AG04450 (cell line): ENCODE measurements at regions not wholly inside any gene's neighbourhood (a gene's known extent, or its start where the extent isn't known, plus 50 kb on each side); places are given as distances from the start of the nearest gene placed in this dataset.
"Not testable (repeated sequence)": the region's sequence is repeated elsewhere in the genome, so short reads cannot be mapped to it uniquely, and the experiment has no call there.

Source experiments
- CTCF ChIA-PET: fragments of 300-600, 350-600 bp; formaldehyde crosslinking; extraction: SDS; loops from one replicate; lab custom pipeline; 2022; ENCODE audit warnings: antibody characterized with exemption, inconsistent platforms; lab: Charles Lee
- POLR2A ChIA-PET: fragments of 350-600 bp; formaldehyde crosslinking; extraction: SDS; loops from one replicate; lab custom pipeline; 2021; ENCODE audit warnings: antibody characterized with exemption, inconsistent platforms; lab: Yijun Ruan, JAX
- DNase-seq: peaks from one replicate; pipeline ENCODE4 v3.0.0-alpha.2; 2011; ENCODE audit warnings: low read depth, low spot score
- H3K27ac ChIP-seq: one replicate; pipeline ENCODE4 v1.5.1; 2012; ENCODE audit warnings: low read depth, low read length, control low read depth
- H3K27me3 ChIP-seq: one replicate; pipeline ENCODE4 v1.6.0; 2012; ENCODE audit warnings: low read length; ENCODE audit not compliant: control insufficient read depth, insufficient read depth
- H3K4me3 ChIP-seq: 2 replicates; pipeline ENCODE4 v1.5.1; 2011; ENCODE audit warnings: mild to moderate bottlenecking, low read depth, low read length, control low read depth
- H3K9me3 ChIP-seq: 2 replicates; pipeline ENCODE4 v1.5.1; 2012; ENCODE audit warnings: low read length; ENCODE audit not compliant: control insufficient read depth, insufficient read depth
- TF ChIP-seq, protein P1 (sequence below): IDR thresholded peaks from 2 replicates; pipeline ENCODE4 v1.5.1; 2011; ENCODE audit warnings: low read depth, low read length, control low read depth, inconsistent platforms

DNA sequence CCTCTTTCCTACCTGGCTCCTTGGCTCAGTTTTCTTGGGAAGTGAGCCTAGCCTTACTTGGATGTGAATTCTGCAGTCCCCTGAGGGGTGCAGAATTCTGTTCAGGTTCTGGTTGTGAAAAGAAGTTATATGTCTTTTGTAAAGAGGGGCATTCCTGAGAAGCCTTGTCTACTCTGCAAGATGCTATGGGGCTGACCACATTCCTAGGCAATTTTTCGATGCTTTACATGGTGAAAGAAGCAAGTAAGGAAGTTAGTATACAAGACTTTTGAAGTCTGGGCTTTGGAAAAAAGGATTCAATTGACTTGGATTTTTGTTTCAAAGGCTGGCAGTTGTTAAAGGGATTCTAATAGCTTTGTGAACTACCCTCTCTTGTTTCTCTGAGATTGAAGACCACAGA lies 167.9 kb upstream of the STMND1 start:
- ChIA-PET POLR2A (no interaction called here), CTCF (interaction anchor here (0.6 kb wide), 1 partner anchor 420 kb away, joined by 3 read pairs; no protein-coding TSS in a partner anchor)
- Histone ChIP-seq H3K27me3 (no peaks in the 10 kb centered on the region), H3K27ac (no peak overlapping the region), H3K9me3 (no peaks in the 10 kb centered on the region), H3K4me3 (no peak overlapping the region)
- TF ChIP-seq, protein P1, sequence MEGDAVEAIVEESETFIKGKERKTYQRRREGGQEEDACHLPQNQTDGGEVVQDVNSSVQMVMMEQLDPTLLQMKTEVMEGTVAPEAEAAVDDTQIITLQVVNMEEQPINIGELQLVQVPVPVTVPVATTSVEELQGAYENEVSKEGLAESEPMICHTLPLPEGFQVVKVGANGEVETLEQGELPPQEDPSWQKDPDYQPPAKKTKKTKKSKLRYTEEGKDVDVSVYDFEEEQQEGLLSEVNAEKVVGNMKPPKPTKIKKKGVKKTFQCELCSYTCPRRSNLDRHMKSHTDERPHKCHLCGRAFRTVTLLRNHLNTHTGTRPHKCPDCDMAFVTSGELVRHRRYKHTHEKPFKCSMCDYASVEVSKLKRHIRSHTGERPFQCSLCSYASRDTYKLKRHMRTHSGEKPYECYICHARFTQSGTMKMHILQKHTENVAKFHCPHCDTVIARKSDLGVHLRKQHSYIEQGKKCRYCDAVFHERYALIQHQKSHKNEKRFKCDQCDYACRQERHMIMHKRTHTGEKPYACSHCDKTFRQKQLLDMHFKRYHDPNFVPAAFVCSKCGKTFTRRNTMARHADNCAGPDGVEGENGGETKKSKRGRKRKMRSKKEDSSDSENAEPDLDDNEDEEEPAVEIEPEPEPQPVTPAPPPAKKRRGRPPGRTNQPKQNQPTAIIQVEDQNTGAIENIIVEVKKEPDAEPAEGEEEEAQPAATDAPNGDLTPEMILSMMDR: no peak
- no peak for DNase-seq

DNA sequence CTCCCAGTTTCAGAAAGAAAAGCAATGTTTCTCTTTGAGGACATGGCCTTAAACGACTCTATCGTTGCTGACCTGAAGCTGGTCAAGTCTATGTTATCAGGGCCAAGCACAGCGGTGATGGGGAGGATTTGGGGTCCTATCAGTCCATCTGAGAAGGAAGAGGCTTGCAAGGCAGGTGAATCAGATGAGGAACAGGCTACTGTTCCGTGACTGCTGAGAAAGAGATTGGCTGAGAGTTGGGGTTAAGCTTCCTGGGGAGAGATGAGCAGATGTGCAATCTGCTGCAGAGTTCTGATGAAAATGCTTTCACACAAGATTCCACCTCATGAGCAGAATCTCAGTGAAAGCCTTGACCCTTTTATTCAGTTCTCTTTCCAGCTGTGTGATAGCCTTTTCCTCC lies 168.3 kb upstream of the STMND1 start:
- no peak for DNase-seq
- H3K27me3 ChIP-seq: no peaks in the 10 kb centered on the region
- H3K27ac ChIP-seq: no peak overlapping the region
- TF ChIP-seq, protein P1: no peak
- no peaks in the 10 kb centered on the region for H3K9me3 ChIP-seq
- H3K4me3 ChIP-seq: no peak overlapping the region
- ChIA-PET POLR2A (no interaction called here), CTCF (interaction anchor here (0.6 kb wide), 1 partner anchor 420 kb away, joined by 3 read pairs; no protein-coding TSS in a partner anchor)

DNA sequence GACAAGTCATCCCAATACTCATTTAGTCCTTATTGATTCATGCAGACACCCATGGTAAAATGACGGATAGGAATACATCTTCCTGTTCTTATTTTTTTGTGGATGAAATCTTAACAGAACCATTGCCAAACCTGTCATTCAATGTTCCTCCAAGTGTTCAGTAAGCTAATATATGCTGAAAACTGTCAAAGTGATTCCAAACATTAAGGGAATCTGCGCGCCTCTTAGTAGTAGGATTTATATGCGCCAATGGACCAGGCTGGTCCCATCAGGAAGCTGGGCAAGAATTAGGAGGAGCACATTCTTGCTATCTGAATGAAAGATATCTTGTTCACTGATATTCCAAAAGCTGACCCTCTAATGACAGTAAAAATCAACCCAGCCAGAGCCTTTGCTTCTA lies 168.9 kb upstream of the STMND1 start:
- POLR2A ChIA-PET: no interaction called here
- CTCF ChIA-PET: no interaction called here
- no peaks in the 10 kb centered on the region for H3K27me3 ChIP-seq
- no peak overlapping the region for H3K27ac ChIP-seq
- no peak overlapping the region for H3K4me3 ChIP-seq
- no peak for DNase-seq
- TF ChIP-seq, protein P1: no peak
- no peaks in the 10 kb centered on the region for H3K9me3 ChIP-seq

DNA sequence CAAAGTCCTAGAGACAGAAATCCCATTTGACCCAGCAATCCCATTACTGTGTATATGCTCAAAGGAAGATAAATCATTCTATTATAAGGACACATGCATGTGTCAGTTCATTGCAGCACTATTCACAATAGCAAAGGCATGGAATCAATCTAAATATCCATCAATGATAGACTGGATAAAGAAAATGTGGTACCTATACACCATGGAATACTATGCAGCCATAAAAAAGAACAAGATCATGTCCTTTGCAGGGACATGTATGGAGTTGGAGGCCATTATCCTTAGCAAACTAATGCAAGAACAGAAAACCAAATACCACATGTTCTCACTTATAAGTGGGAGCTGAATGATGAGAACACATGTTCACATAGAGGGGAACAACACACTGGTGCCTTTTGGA lies 169.8 kb upstream of the ATXN1 start:
- CTCF ChIA-PET, H3K9me3 ChIP-seq, POLR2A ChIA-PET, H3K4me3 ChIP-seq, DNase-seq, H3K27ac ChIP-seq, H3K27me3 ChIP-seq: not testable (repeated sequence)

DNA sequence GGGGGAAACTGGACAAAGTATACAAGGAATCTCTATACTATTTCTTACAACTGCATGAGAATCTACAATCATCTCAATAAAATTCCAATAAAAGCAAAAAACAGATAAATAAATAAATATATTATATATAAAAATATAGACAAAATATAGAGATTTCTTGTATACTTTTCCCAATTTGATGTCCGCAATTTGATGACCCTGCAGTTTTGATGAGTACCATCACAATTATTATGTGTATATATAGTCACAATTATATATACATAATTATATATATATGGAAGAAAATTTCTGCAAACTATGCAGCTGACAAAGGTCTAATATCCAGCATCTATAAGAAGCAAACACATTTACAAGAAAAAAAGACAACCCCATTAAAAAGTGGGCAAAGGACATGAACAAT lies 169.2 kb upstream of the ATXN1 start:
- Histone ChIP-seq H3K4me3 (no peak overlapping the region), H3K27me3 (no peaks in the 10 kb centered on the region), H3K9me3 (no peaks in the 10 kb centered on the region), H3K27ac (no peak overlapping the region)
- DNase-seq: no peak
- POLR2A ChIA-PET: interaction anchor here (0.7 to 1.5 kb wide), 4 partner anchors 9 to 160 kb away, joined by 3 to 14 read pairs (median 6); no protein-coding TSS in a partner anchor
- CTCF ChIA-PET: interaction anchor here (1.4 kb wide), 1 partner anchor 159 kb away, joined by 3 read pairs; no protein-coding TSS in a partner anchor
- TF ChIP-seq, protein P1: no peak
